NCI-H2081 (cell line): ENCODE measurements at regions not wholly inside any gene's neighbourhood (a gene's known extent, or its start where the extent isn't known, plus 50 kb on each side); places are given as distances from the start of the nearest gene placed in this dataset.

Source experiments
- DNase-seq, 2 experiments: peaks; one replicate each; lab custom pipeline; 2025; lab: John Stamatoyannopoulos, UW

GRCh38 chr18:11320986-11321385 lies 171.6 kb upstream of the PIEZO2 start:
- DNase-seq = no peak

GRCh38 chr18:11316546-11316945 lies 167.2 kb upstream of the PIEZO2 start:
- DNase-seq = no peak

- DNase-seq = peak in 1 of 2 experiments; percentile 0
These were observed 161.2 kb upstream of the PIEZO2 start for GRCh38 chr18:11310476-11311086.

- DNase-seq = no peak
These were observed 159.8 kb upstream of the PIEZO2 start for GRCh38 chr18:11309172-11309571.

- DNase-seq = no peak
These were observed 159.1 kb upstream of the PIEZO2 start for GRCh38 chr18:11308499-11308898.

GRCh38 chr18:11307716-11308115 lies 158.3 kb upstream of the PIEZO2 start:
- no peak for DNase-seq

- DNase-seq = no peak
These were observed 156.1 kb upstream of the PIEZO2 start for GRCh38 chr18:11305507-11305906.

GRCh38 chr18:11304928-11305327 lies 155.6 kb upstream of the PIEZO2 start:
- DNase-seq = no peak

GRCh38 chr18:11296946-11297345 lies 147.6 kb upstream of the PIEZO2 start:
- no peak for DNase-seq

- DNase-seq = no peak
These were observed 144.4 kb upstream of the PIEZO2 start for GRCh38 chr18:11293794-11294193.

GRCh38 chr18:11290786-11291185 lies 141.4 kb upstream of the PIEZO2 start:
- DNase-seq = no peak

GRCh38 chr18:11289248-11289647 lies 139.9 kb upstream of the PIEZO2 start:
- no peak for DNase-seq

GRCh38 chr18:11288401-11288800 lies 139.0 kb upstream of the PIEZO2 start:
- no peak for DNase-seq

- DNase-seq = no peak
These were observed 137.1 kb upstream of the PIEZO2 start for GRCh38 chr18:11286431-11286830.

GRCh38 chr18:11284811-11285210 lies 135.4 kb upstream of the PIEZO2 start:
- DNase-seq = no peak

- no peak for DNase-seq
These were observed 135.0 kb upstream of the PIEZO2 start for GRCh38 chr18:11284349-11284748.

- no peak for DNase-seq
These were observed 134.3 kb upstream of the PIEZO2 start for GRCh38 chr18:11283479-11284161.

GRCh38 chr18:11279461-11279860 lies 130.1 kb upstream of the PIEZO2 start:
- no peak for DNase-seq

- DNase-seq = no peak
These were observed 127.3 kb upstream of the PIEZO2 start for GRCh38 chr18:11276678-11277077.

- DNase-seq = no peak
These were observed 124.9 kb upstream of the PIEZO2 start for GRCh38 chr18:11274144-11274794.

GRCh38 chr18:11272516-11272915 lies 123.1 kb upstream of the PIEZO2 start:
- no peak for DNase-seq

GRCh38 chr18:11271954-11272353 lies 122.6 kb upstream of the PIEZO2 start:
- DNase-seq = no peak

GRCh38 chr18:11269257-11269656 lies 119.9 kb upstream of the PIEZO2 start:
- no peak for DNase-seq
